HepG2 (cell line): ENCODE measurements at regions not wholly inside any gene's neighbourhood (a gene's known extent, or its start where the extent isn't known, plus 50 kb on each side); places are given as distances from the start of the nearest gene placed in this dataset.

ENCODE experiments used
- ATAC-seq: fragments of 200-7000 bp; cut with Tn5 transposase; 3 replicates; pipeline ENCODE4 v1.9.1; 2020; ENCODE audit warnings: mild to moderate bottlenecking, moderate library complexity
- BruUV-seq: library from RNA; stranded (reverse); fragments of 400-500 nt; replicated peaks from 2 replicates; lab custom pipeline; 2021; lab: Mats Ljungman, UMichigan
- CTCF ChIA-PET: fragments of 300-600 bp; formaldehyde crosslinking; extraction: SDS; loops from one replicate; lab custom pipeline; 2021; ENCODE audit warnings: low total read pairs, inconsistent platforms, low intra/inter-chr PET ratio; lab: Yijun Ruan, JAX
- POLR2A ChIA-PET: fragments of 350-600 bp; sonication (Branson Sonifier 250); formaldehyde crosslinking; loops from one replicate; lab custom pipeline; 2020; ENCODE audit warnings: antibody characterized with exemption, inconsistent platforms; lab: Yijun Ruan, JAX
- DNase-seq: peaks from one replicate; pipeline ENCODE4 v3.0.0-alpha.2; 2015; ENCODE audit warnings: low spot score
- FAIRE-seq: peaks from 3 replicates; lab custom pipeline; 2011; peaks lifted over from hg19 to GRCh38; lab: Jason Lieb, UNC
- H2AFZ ChIP-seq: one replicate; pipeline ENCODE4 v1.6.1; 2011; ENCODE audit warnings: low read length, inconsistent platforms
- H3K27ac ChIP-seq: fragments of 300-600 bp; 3 replicates; pipeline ENCODE4 v1.8.0; 2011; ENCODE audit warnings: mixed run types, mild to moderate bottlenecking, mixed read lengths, low read length, inconsistent platforms; ENCODE audit not compliant: insufficient read depth; ENCODE audit errors: extremely low read length
- H3K27me3 ChIP-seq, 2 experiments: fragments of 200-600 bp in 1 of 2; 2 replicates in 1 of 2; 3 replicates in 1 of 2; pipeline versions ENCODE4 v1.6.0 to v1.8.0; 2011; ENCODE audit warnings: low read length in 2 of 2, mild to moderate bottlenecking in 2 of 2, moderate library complexity in 2 of 2, inconsistent platforms in 1 of 2; ENCODE audit not compliant: insufficient read depth in 2 of 2, control insufficient read depth in 1 of 2
- H3K36me3 ChIP-seq, 2 experiments: fragments of 200-600 bp in 1 of 2; replicated peaks in 1 of 2; 2 replicates in 1 of 2; 3 replicates in 1 of 2; pipeline versions ENCODE4 v1.5.1 to v1.8.0; 2011; ENCODE audit warnings: low read length in 2 of 2, inconsistent platforms in 1 of 2; ENCODE audit not compliant: insufficient read depth in 2 of 2, control insufficient read depth in 1 of 2
- H3K4me1 ChIP-seq: 2 replicates; pipeline ENCODE4 v1.5.1; 2012; ENCODE audit warnings: low read length, inconsistent platforms; ENCODE audit not compliant: insufficient read depth
- H3K4me2 ChIP-seq: 2 replicates; pipeline ENCODE4 v1.6.0; 2011; ENCODE audit warnings: low read depth, low read length, inconsistent platforms
- H3K4me3 ChIP-seq, 3 experiments: fragments of 200-600 bp in 1 of 3; sonication (generic), shearing (Covaris generic) in 1 of 3; replicated peaks in 1 of 3; 2 replicates each; pipeline ENCODE4 v1.5.1; 2011 to 2016; ENCODE audit warnings: low read length in 3 of 3, inconsistent platforms in 2 of 3, low read depth in 2 of 3, mild to moderate bottlenecking in 2 of 3, control low read depth in 1 of 3, mixed read lengths in 1 of 3; ENCODE audit not compliant: insufficient read depth in 1 of 3
- H3K79me2 ChIP-seq: one replicate; pipeline ENCODE4 v1.6.1; 2011; ENCODE audit warnings: low read length, inconsistent platforms; ENCODE audit not compliant: insufficient read depth
- H3K9ac ChIP-seq: 2 replicates; pipeline ENCODE4 v1.6.0; 2011; ENCODE audit warnings: mild to moderate bottlenecking, low read depth, low read length, inconsistent platforms; ENCODE audit not compliant: insufficient read depth
- H3K9me3 ChIP-seq: 2 replicates; pipeline ENCODE4 v1.5.1; 2012; ENCODE audit warnings: mild to moderate bottlenecking, low read length
- H4K20me1 ChIP-seq: 2 replicates; pipeline ENCODE4 v1.6.0; 2011; ENCODE audit warnings: inconsistent platforms, mild to moderate bottlenecking, low read length, moderate library complexity; ENCODE audit not compliant: insufficient read depth
- ETV6 ChIP-seq: sonication (generic); formaldehyde crosslinking; conservative IDR thresholded peaks from 2 replicates; pipeline ENCODE4 v1.4.0; 2020; ENCODE audit warnings: missing genetic modification reagents
- EZH2 ChIP-seq: conservative IDR thresholded peaks from 2 replicates; pipeline ENCODE4 v1.6.1; 2012; ENCODE audit warnings: mild to moderate bottlenecking, low read depth, low read length, moderate library complexity
- FOXK2 ChIP-seq: fragments of 450-650 bp; IDR thresholded peaks from 2 replicates; pipeline ENCODE4 v1.6.1; 2016
- JUN ChIP-seq: sonication (generic); formaldehyde crosslinking; IDR thresholded peaks from 2 replicates; pipeline ENCODE4 v1.4.0; 2020; ENCODE audit warnings: mild to moderate bottlenecking, missing genetic modification reagents
- KLF6 ChIP-seq: IDR thresholded peaks from 2 replicates; pipeline ENCODE4 v1.8.0; 2016; ENCODE audit warnings: missing biosample characterization, missing genetic modification reagents
- MBNL3 ChIP-seq: fragments of 250-450 bp; sonication (Bioruptor Pico); conservative IDR thresholded peaks from 2 replicates; pipeline ENCODE4 v1.8.0; 2022; ENCODE audit warnings: mild to moderate bottlenecking, inconsistent platforms
- MIER3 ChIP-seq: IDR thresholded peaks from 2 replicates; pipeline ENCODE4 v1.6.1; 2016; ENCODE audit warnings: missing compliant biosample characterization, borderline replicate concordance
- NCOA1 ChIP-seq: sonication (generic); formaldehyde crosslinking; IDR thresholded peaks from 2 replicates; pipeline ENCODE4 v1.9.0; 2021; ENCODE audit warnings: missing genetic modification reagents
- NR2F6 ChIP-seq, 2 experiments: IDR thresholded peaks; 2 replicates each; pipeline ENCODE4 v1.6.1; 2016; ENCODE audit warnings: antibody characterized with exemption in 1 of 2, mild to moderate bottlenecking in 1 of 2
- PAX8 ChIP-seq: sonication (generic); formaldehyde crosslinking; IDR thresholded peaks from 2 replicates; pipeline ENCODE4 v1.8.0; 2022; ENCODE audit warnings: mild to moderate bottlenecking, missing genetic modification reagents, borderline replicate concordance
- RFX5 ChIP-seq: IDR thresholded peaks from 2 replicates; pipeline ENCODE4 v1.6.1; 2011; ENCODE audit warnings: low read depth, low read length, improper control_type of control experiment
- SAP130 ChIP-seq: IDR thresholded peaks from 2 replicates; pipeline ENCODE4 v1.6.1; 2016; ENCODE audit warnings: low read depth
- SKI ChIP-seq: fragments of 450-650 bp; IDR thresholded peaks from one replicate; pipeline ENCODE4 v1.6.1; 2018; ENCODE audit warnings: mild to moderate bottlenecking; ENCODE audit not compliant: partially characterized antibody
- SKIL ChIP-seq: sonication (generic); formaldehyde crosslinking; IDR thresholded peaks from 2 replicates; pipeline ENCODE4 v1.8.0; 2022; ENCODE audit warnings: missing genetic modification reagents, mild to moderate bottlenecking, moderate library complexity, borderline replicate concordance
- SNAPC5 ChIP-seq: sonication (generic); formaldehyde crosslinking; IDR thresholded peaks from 2 replicates; pipeline ENCODE4 v1.8.1; 2023; ENCODE audit warnings: mild to moderate bottlenecking, missing genetic modification reagents, borderline replicate concordance
- TOE1 ChIP-seq: sonication (generic); formaldehyde crosslinking; IDR thresholded peaks from 2 replicates; pipeline ENCODE4 v1.4.0; 2020; ENCODE audit warnings: mild to moderate bottlenecking, missing genetic modification reagents
- ZFP90 ChIP-seq: sonication (generic); formaldehyde crosslinking; IDR thresholded peaks from 2 replicates; pipeline ENCODE4 v1.8.0; 2022; ENCODE audit warnings: missing genetic modification reagents, mild to moderate bottlenecking, inconsistent platforms, borderline replicate concordance
- ZNF230 ChIP-seq: sonication (generic); formaldehyde crosslinking; IDR thresholded peaks from 2 replicates; pipeline ENCODE4 v1.4.0; 2020; ENCODE audit warnings: mild to moderate bottlenecking, missing genetic modification reagents
- ZNF33B ChIP-seq: sonication (generic); formaldehyde crosslinking; IDR thresholded peaks from 2 replicates; pipeline ENCODE4 v1.5.1; 2020; ENCODE audit warnings: mild to moderate bottlenecking, missing genetic modification reagents
- WGBS: methylation state at CpG from one replicate; pipeline ENCODE4 v1.1.6; 2017; ENCODE audit warnings: low lambda C conversion rate; 5-methylcytosine and 5-hydroxymethylcytosine counted together
- in situ Hi-C: cut with HindIII; loops from 2 replicates; pipeline ENCODE4 v1.10.0; 2017; ENCODE audit warnings: low pct_unique_long_range_greater_than_20kb; ENCODE audit not compliant: extremely low pct_ligation_motif_present
- intact Hi-C: fragments of 100-400 bp; cut with micrococcal nuclease; formaldehyde crosslinking; loops from one replicate; pipeline ENCODE4 v1.10.0; 2022; ENCODE audit not compliant: unreplicated experiment

- ChIA-PET POLR2A (no interaction called here), CTCF (no interaction called here)
- Histone ChIP-seq H3K4me1 (no peaks in the 10 kb centered on the region), H3K4me2 (no peak overlapping the region), H3K79me2 (no peaks in the 10 kb centered on the region), H4K20me1 (no peaks in the 10 kb centered on the region), H2AFZ (no peak overlapping the region), H3K36me3 (no peaks in the 10 kb centered on the region), H3K9me3 (no peaks in the 10 kb centered on the region), H3K4me3 (no peak overlapping the region), H3K9ac (no peak overlapping the region), H3K27me3 (no peaks in the 10 kb centered on the region; a peak in 1 of 5 replicates), H3K27ac (no peak overlapping the region)
- intact Hi-C loops = no loop called here
- in situ Hi-C loops = no loop called here
- FAIRE-seq (no peak), ATAC-seq (no peak), DNase-seq (no peak)
- TF ChIP-seq PAX8 (no peak), TOE1 (CRISPR knock-in tag) (no peak), FOXK2 (no peak), MBNL3 (CRISPR knock-in tag) (no peak), ZNF33B (CRISPR knock-in tag) (no peak), NCOA1 (CRISPR knock-in tag) (no peak), MIER3 (CRISPR knock-in tag) (no peak), ETV6 (CRISPR knock-in tag) (no peak), EZH2 (no peak), SKIL (no peak), JUN (no peak), ZFP90 (CRISPR knock-in tag) (no peak), RFX5 (no peak), NR2F6 (IDR thresholded peaks at IDR 0.05) (no peak), NR2F6 (CRISPR knock-in tag; IDR thresholded peaks at IDR 0.05) (no peak), SKI (no peak), ZNF230 (CRISPR knock-in tag) (no peak), SAP130 (CRISPR knock-in tag) (no peak), KLF6 (no peak), SNAPC5 (no peak)
- no TSS peak for BruUV-seq
- WGBS = 5% methylated on average over 1 of the region's 1 CpG
Measured at GRCh38 chr18:38445804-38446145, 880.2 kb upstream of the CELF4 start.
